B cell (primary cell): ENCODE measurements at regions not wholly inside any gene's neighbourhood (a gene's known extent, or its start where the extent isn't known, plus 50 kb on each side); places are given as distances from the start of the nearest gene placed in this dataset.

ENCODE experiments used
- ATAC-seq: fragments of 200-7000 bp; cut with Tn5 transposase; one replicate; pipeline ENCODE4 v1.10.0; 2021; ENCODE audit warnings: low read depth, mild to moderate bottlenecking, moderate number of reproducible peaks, moderate library complexity
- CTCF ChIA-PET: fragments of 350-600 bp; sonication (Branson Sonifier 250); formaldehyde crosslinking; loops from one replicate; lab custom pipeline; 2021; ENCODE audit warnings: antibody characterized with exemption, inconsistent platforms; lab: Charles Lee
- POLR2A ChIA-PET: fragments of 350-600 bp; sonication (Branson Sonifier 250); formaldehyde crosslinking; loops from one replicate; lab custom pipeline; 2021; ENCODE audit warnings: antibody characterized with exemption; lab: Charles Lee
- DNase-seq: peaks from one replicate; pipeline ENCODE4 v3.0.0; 2013
- H2AFZ ChIP-seq: 2 replicates; pipeline ENCODE4 v1.6.1; 2012; ENCODE audit warnings: mild to moderate bottlenecking, low read depth, low read length; ENCODE audit not compliant: insufficient read depth, poor library complexity, severe bottlenecking
- H3K27ac ChIP-seq, 2 donors: 1 replicate in 1 of 2; 2 replicates in 1 of 2; pipeline ENCODE4 v1.5.1; 2012 to 2013; ENCODE audit warnings: low read length in 2 of 2, mild to moderate bottlenecking in 2 of 2, moderate library complexity in 1 of 2
- H3K27me3 ChIP-seq, 4 experiments: fragments of 200-600 bp in 1 of 4; sonication (generic) in 1 of 4; replicated peaks in 1 of 4; 1 replicate in 2 of 4; 2 replicates in 2 of 4; pipeline versions ENCODE4 v1.6.1 to v1.7.0; 2013 to 2016; ENCODE audit warnings: low read length in 3 of 4, mild to moderate bottlenecking in 2 of 4, mixed read lengths in 1 of 4, moderate library complexity in 1 of 4; ENCODE audit not compliant: insufficient read depth in 4 of 4, control insufficient read depth in 3 of 4; ENCODE audit errors: control extremely low read depth in 1 of 4
- H3K36me3 ChIP-seq, 2 experiments: replicated peaks in 1 of 2; 1 replicate in 1 of 2; 2 replicates in 1 of 2; pipeline versions ENCODE4 v1.6.1 to v1.7.1; 2013; ENCODE audit warnings: low read length in 1 of 2; ENCODE audit not compliant: insufficient read depth in 2 of 2, control insufficient read depth in 1 of 2; ENCODE audit errors: control extremely low read depth in 1 of 2, extremely low read depth in 1 of 2
- H3K4me1 ChIP-seq, 2 donors: fragments of 200-600 bp in 1 of 2; sonication (generic) in 1 of 2; 1 replicate in 1 of 2; 2 replicates in 1 of 2; pipeline versions ENCODE4 v1.5.1 to v1.6.1; 2013 to 2017; ENCODE audit warnings: low read length in 2 of 2; ENCODE audit not compliant: control insufficient read depth in 2 of 2, insufficient read depth in 2 of 2
- H3K4me2 ChIP-seq: replicated peaks from 2 replicates; pipeline ENCODE3; 2012; ENCODE audit warnings: mild to moderate bottlenecking, low read depth, low read length; ENCODE audit not compliant: poor library complexity, severe bottlenecking
- H3K4me3 ChIP-seq, 5 experiments: fragments of 200-600 bp in 1 of 5; sonication (generic) in 1 of 5; 1 replicate in 3 of 5; 2 replicates in 2 of 5; pipeline versions ENCODE4 v1.5.1 to v1.7.0; 2011 to 2016; ENCODE audit warnings: low read length in 4 of 5, mild to moderate bottlenecking in 4 of 5, low read depth in 2 of 5, control low read depth in 1 of 5, moderate library complexity in 1 of 5; ENCODE audit not compliant: insufficient read depth in 1 of 5; ENCODE audit errors: control extremely low read depth in 1 of 5, extremely low read depth in 1 of 5
- H3K79me2 ChIP-seq: fragments of 200-600 bp; sonication (generic); one replicate; pipeline ENCODE4 v1.6.0; 2016; ENCODE audit warnings: low read length; ENCODE audit not compliant: control insufficient read depth, insufficient read depth
- H3K9ac ChIP-seq: fragments of 200-600 bp; sonication (generic); 2 replicates; pipeline ENCODE4 v1.6.1; 2017; ENCODE audit warnings: mild to moderate bottlenecking, low read length, moderate library complexity
- H3K9me3 ChIP-seq, 3 donors: one replicate each; pipeline versions ENCODE4 v1.6.1 to v1.7.1; 2013; ENCODE audit warnings: low read length in 2 of 3; ENCODE audit not compliant: control insufficient read depth in 2 of 3, insufficient read depth in 1 of 3; ENCODE audit errors: control extremely low read depth in 1 of 3
- H4K20me1 ChIP-seq: 2 replicates; pipeline ENCODE4 v1.6.0; 2012; ENCODE audit warnings: mild to moderate bottlenecking, low read length; ENCODE audit not compliant: insufficient read depth, control insufficient read depth, poor library complexity, severe bottlenecking
- H3K27ac Mint-ChIP-seq: one replicate; pipeline ENCODE4 v1.8.0; 2021; ENCODE audit warnings: mixed read lengths
- H3K27me3 Mint-ChIP-seq: one replicate; pipeline ENCODE4 v1.8.0; 2021; ENCODE audit warnings: mixed read lengths
- H3K4me1 Mint-ChIP-seq: one replicate; pipeline ENCODE4 v1.8.0; 2021; ENCODE audit warnings: mixed read lengths
- H3K4me3 Mint-ChIP-seq: one replicate; pipeline ENCODE4 v1.8.0; 2021; ENCODE audit warnings: mixed read lengths
- H3K9me3 Mint-ChIP-seq: one replicate; pipeline ENCODE4 v1.8.0; 2022; ENCODE audit warnings: mixed read lengths; ENCODE audit not compliant: insufficient read depth
- EZH2 ChIP-seq: IDR thresholded peaks from 2 replicates; pipeline ENCODE4 v1.6.1; 2012; ENCODE audit warnings: borderline replicate concordance, low read depth, mild to moderate bottlenecking, moderate library complexity, low read length; ENCODE audit not compliant: insufficient read depth, poor library complexity, severe bottlenecking
- WGBS: methylation state at CpG from one replicate; pipeline ENCODE4 v1.1.5; 2013; ENCODE audit warnings: missing lambda C conversion rate; ENCODE audit not compliant: insufficient coverage; 5-methylcytosine and 5-hydroxymethylcytosine counted together
- intact Hi-C: fragments of 100-400 bp; cut with micrococcal nuclease; formaldehyde crosslinking; loops from one replicate; pipeline ENCODE4 v1.10.0; 2022
- TF ChIP-seq, protein P1 (sequence below): fragments of 200-600 bp; IDR thresholded peaks from one replicate; pipeline ENCODE4 v1.8.0; 2022; ENCODE audit warnings: antibody characterized with exemption, mild to moderate bottlenecking

DNA sequence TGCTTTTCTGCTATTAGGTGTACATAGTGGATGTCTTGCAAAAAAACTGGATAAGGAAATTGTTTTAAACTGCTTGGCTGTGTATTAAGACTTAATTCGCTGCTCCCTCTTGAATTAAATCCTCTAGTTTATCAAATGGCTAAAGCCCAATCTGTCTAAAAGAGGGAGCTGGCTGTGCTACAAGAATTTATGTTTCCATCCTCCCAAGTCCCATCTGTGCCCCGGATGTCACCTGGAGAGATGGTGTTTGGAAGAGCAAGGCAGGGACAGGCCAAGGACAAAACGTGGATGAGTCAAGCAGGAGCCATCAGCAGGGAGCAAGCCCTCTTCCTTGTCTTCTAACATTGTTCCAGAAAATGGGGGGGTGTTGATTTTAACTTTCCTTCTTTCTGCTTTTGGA is 171.3 kb upstream of the LCORL start:
- ChIA-PET POLR2A (no interaction called here), CTCF (no interaction called here)

DNA sequence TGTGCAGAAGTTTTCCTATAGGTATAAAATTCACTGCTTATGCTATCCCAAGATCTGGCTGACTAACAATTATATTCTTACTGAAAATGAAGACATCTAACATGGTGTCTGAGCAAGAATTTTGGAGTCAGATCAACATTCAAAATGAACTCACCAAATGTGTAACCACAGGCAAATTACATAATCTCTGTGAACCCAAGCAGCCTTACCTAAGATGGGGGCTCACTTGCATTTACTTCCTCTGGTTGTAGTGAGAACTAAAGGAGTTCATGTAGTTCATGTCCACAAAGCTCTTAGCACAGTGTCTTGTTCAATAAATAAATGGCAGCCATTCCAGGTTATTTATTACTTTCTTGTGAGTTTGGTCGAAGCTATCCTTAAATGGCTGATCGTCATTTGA is 163.9 kb upstream of the LCORL start:
- Histone ChIP-seq H3K4me3 (no peak overlapping the region), H3K27ac (no peak overlapping the region), H3K4me2 (no peak overlapping the region), H3K4me1 (no peaks in the 10 kb centered on the region), H2AFZ (no peak overlapping the region), H3K9me3 (no peaks in the 10 kb centered on the region), H3K27me3 (no peaks in the 10 kb centered on the region), H3K36me3 (no peaks in the 10 kb centered on the region), H3K79me2 (no peaks in the 10 kb centered on the region), H4K20me1 (no peaks in the 10 kb centered on the region), H3K9ac (no peak overlapping the region)
- CTCF ChIA-PET: no interaction called here
- H3K4me3 Mint-ChIP-seq: no peak overlapping the region
- 95% methylated on average over 2 of the region's 2 CpGs for WGBS
- TF ChIP-seq, protein P1, sequence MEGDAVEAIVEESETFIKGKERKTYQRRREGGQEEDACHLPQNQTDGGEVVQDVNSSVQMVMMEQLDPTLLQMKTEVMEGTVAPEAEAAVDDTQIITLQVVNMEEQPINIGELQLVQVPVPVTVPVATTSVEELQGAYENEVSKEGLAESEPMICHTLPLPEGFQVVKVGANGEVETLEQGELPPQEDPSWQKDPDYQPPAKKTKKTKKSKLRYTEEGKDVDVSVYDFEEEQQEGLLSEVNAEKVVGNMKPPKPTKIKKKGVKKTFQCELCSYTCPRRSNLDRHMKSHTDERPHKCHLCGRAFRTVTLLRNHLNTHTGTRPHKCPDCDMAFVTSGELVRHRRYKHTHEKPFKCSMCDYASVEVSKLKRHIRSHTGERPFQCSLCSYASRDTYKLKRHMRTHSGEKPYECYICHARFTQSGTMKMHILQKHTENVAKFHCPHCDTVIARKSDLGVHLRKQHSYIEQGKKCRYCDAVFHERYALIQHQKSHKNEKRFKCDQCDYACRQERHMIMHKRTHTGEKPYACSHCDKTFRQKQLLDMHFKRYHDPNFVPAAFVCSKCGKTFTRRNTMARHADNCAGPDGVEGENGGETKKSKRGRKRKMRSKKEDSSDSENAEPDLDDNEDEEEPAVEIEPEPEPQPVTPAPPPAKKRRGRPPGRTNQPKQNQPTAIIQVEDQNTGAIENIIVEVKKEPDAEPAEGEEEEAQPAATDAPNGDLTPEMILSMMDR: no peak
- POLR2A ChIA-PET: no interaction called here
- no peaks in the 10 kb centered on the region for H3K4me1 Mint-ChIP-seq
- no peaks in the 10 kb centered on the region for H3K9me3 Mint-ChIP-seq
- no peaks in the 10 kb centered on the region for H3K27me3 Mint-ChIP-seq
- no peak overlapping the region for H3K27ac Mint-ChIP-seq
- ATAC-seq: no peak
- intact Hi-C loops: no loop called here
- DNase-seq: no peak

More for the DNA sequence above, 171.3 kb upstream of the LCORL start:
- H3K36me3 ChIP-seq: no peaks in the 10 kb centered on the region
- no peaks in the 10 kb centered on the region for H3K27me3 ChIP-seq
- no peak overlapping the region for H3K4me3 ChIP-seq
- no peaks in the 10 kb centered on the region for H3K9me3 ChIP-seq
- DNase-seq (no peak), ATAC-seq (no peak)
- no peak overlapping the region for H2AFZ ChIP-seq
- Mint-ChIP-seq H3K4me1 (no peaks in the 10 kb centered on the region), H3K27ac (no peak overlapping the region), H3K9me3 (no peaks in the 10 kb centered on the region), H3K27me3 (no peaks in the 10 kb centered on the region), H3K4me3 (no peak overlapping the region)
- H3K79me2 ChIP-seq: no peaks in the 10 kb centered on the region
- no peak overlapping the region for H3K9ac ChIP-seq
- WGBS: no CpG with 5 or more reads among the region's 3 CpGs
- no peak overlapping the region for H3K4me2 ChIP-seq
- no peaks in the 10 kb centered on the region for H4K20me1 ChIP-seq
- no peak overlapping the region for H3K27ac ChIP-seq
- no peak for TF ChIP-seq EZH2
- TF ChIP-seq, protein P1: no peak
- intact Hi-C loops: no loop called here
- H3K4me1 ChIP-seq: no peaks in the 10 kb centered on the region
